VCaP (cell line): ENCODE measurements at regions not wholly inside any gene's neighbourhood (a gene's known extent, or its start where the extent isn't known, plus 50 kb on each side); places are given as distances from the start of the nearest gene placed in this dataset.

Experiments
- H3K27ac ChIP-seq: fragments of 450-650 bp; 2 replicates; pipeline ENCODE4 v1.5.1; 2017
- TF ChIP-seq, protein P1 (sequence below): fragments of 450-650 bp; conservative IDR thresholded peaks from 2 replicates; pipeline ENCODE4 v1.5.1; 2017; ENCODE audit warnings: mild to moderate bottlenecking, moderate library complexity

GRCh38 chr20:51856432-51856831 is 54.1 kb upstream of the SALL4 start:
- TF ChIP-seq, protein P1, sequence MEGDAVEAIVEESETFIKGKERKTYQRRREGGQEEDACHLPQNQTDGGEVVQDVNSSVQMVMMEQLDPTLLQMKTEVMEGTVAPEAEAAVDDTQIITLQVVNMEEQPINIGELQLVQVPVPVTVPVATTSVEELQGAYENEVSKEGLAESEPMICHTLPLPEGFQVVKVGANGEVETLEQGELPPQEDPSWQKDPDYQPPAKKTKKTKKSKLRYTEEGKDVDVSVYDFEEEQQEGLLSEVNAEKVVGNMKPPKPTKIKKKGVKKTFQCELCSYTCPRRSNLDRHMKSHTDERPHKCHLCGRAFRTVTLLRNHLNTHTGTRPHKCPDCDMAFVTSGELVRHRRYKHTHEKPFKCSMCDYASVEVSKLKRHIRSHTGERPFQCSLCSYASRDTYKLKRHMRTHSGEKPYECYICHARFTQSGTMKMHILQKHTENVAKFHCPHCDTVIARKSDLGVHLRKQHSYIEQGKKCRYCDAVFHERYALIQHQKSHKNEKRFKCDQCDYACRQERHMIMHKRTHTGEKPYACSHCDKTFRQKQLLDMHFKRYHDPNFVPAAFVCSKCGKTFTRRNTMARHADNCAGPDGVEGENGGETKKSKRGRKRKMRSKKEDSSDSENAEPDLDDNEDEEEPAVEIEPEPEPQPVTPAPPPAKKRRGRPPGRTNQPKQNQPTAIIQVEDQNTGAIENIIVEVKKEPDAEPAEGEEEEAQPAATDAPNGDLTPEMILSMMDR = no peak

DNA sequence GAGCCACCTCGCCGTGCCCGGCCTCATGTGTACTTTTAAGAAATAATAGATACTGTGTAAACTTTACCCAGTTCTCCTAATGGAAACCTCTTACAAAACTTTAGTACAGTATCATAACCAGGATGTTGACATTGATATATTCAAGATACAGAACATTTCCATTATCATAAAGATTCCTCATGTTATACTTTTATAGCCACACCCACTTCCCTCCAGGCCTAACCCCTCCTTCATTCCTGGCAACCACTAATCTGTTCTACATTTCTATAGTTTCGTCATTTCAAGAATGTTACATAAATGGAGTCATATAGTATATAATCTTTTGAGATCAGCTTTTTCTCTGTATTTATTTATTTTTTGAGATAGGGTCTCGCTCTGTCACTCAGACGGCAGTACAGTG is 52.6 kb upstream of the SALL4 start:
- H3K27ac ChIP-seq = no peak overlapping the region
- TF ChIP-seq, protein P1 = no peak

More at GRCh38 chr20:51856432-51856831, 54.1 kb upstream of the SALL4 start:
- H3K27ac ChIP-seq = no peak overlapping the region
